Spleen (tissue), 11 donors: ENCODE measurements at regions not wholly inside any gene's neighbourhood (a gene's known extent, or its start where the extent isn't known, plus 50 kb on each side); places are given as distances from the start of the nearest gene placed in this dataset.

Experiments
- DNase-seq: peaks from one replicate; pipeline ENCODE4 v3.0.0-alpha.2; 2020
- H3K27ac ChIP-seq, 8 donors: fragments of 200-600 bp; sonication (generic) in 7 of 8; 1 replicate in 4 of 8; 2 replicates in 4 of 8; pipeline versions ENCODE4 v1.5.0 to v1.8.0; 2016 to 2021; ENCODE audit warnings: inconsistent platforms in 4 of 8, mild to moderate bottlenecking in 4 of 8, moderate library complexity in 1 of 8
- H3K27me3 ChIP-seq, 7 donors: fragments of 200-600 bp; sonication (generic) in 6 of 7; replicated peaks in 1 of 7; 1 replicate in 4 of 7; 2 replicates in 3 of 7; pipeline versions ENCODE4 v1.5.0 to v1.8.0; 2016 to 2021; ENCODE audit warnings: inconsistent platforms in 3 of 7, mild to moderate bottlenecking in 1 of 7
- H3K36me3 ChIP-seq, 6 donors: fragments of 200-600 bp; sonication (generic) in 5 of 6; 1 replicate in 4 of 6; 2 replicates in 2 of 6; pipeline versions ENCODE4 v1.5.0 to v1.8.0; 2016 to 2021; ENCODE audit warnings: inconsistent platforms in 2 of 6
- H3K4me1 ChIP-seq, 6 donors: fragments of 200-600 bp; sonication (generic) in 5 of 6; 1 replicate in 3 of 6; 2 replicates in 3 of 6; pipeline versions ENCODE4 v1.5.0 to v1.8.0; 2016 to 2021; ENCODE audit warnings: inconsistent platforms in 3 of 6
- H3K4me3 ChIP-seq, 8 donors: fragments of 200-600 bp; sonication (generic) in 7 of 8; 1 replicate in 4 of 8; 2 replicates in 4 of 8; pipeline versions ENCODE4 v1.5.0 to v1.8.0; 2016 to 2021; ENCODE audit warnings: inconsistent platforms in 4 of 8, mild to moderate bottlenecking in 4 of 8, moderate library complexity in 2 of 8
- H3K9me3 ChIP-seq, 8 donors: fragments of 200-600 bp; sonication (generic) in 7 of 8; 1 replicate in 4 of 8; 2 replicates in 4 of 8; pipeline versions ENCODE4 v1.5.0 to v1.8.0; 2016 to 2021; ENCODE audit warnings: inconsistent platforms in 4 of 8
- POLR2A ChIP-seq, 3 donors: fragments of 450-650 bp; IDR thresholded peaks; one replicate each; pipeline ENCODE4 v1.5.1; 2017; ENCODE audit warnings: antibody characterized with exemption in 3 of 3, mild to moderate bottlenecking in 1 of 3
- POLR2AphosphoS5 ChIP-seq, 3 donors: sonication (generic); formaldehyde crosslinking; IDR thresholded peaks; one replicate each; pipeline ENCODE4 v1.5.1; 2017; ENCODE audit warnings: antibody characterized with exemption in 3 of 3
- WGBS, 5 donors: extraction: QIAGEN DNeasy Blood & Tissue Kit in 3 of 5; methylation state at CpG; one replicate each; pipeline versions ENCODE4 v1.1.5 to v1.1.7; 2013 to 2018; 5-methylcytosine and 5-hydroxymethylcytosine counted together
- intact Hi-C: fragments of 100-400 bp; cut with DNase I; formaldehyde crosslinking; loops from one replicate; pipeline ENCODE4 v1.15.0; 2023; ENCODE audit warnings: low total_unique reads
- TF ChIP-seq, protein P1 (sequence below), 11 experiments: fragments of 200-600 bp in 7 of 11; fragments of 450-650 bp in 4 of 11; sonication (generic) in 4 of 11; IDR thresholded peaks in 8 of 11; conservative IDR thresholded peaks in 3 of 11; 1 replicate in 7 of 11; 2 replicates in 4 of 11; pipeline versions ENCODE4 v1.4.0 to v1.8.0; 2016 to 2021; ENCODE audit warnings: antibody characterized with exemption in 11 of 11, inconsistent platforms in 4 of 11, mild to moderate bottlenecking in 1 of 11
- donor health status: healthy with polysubstance abuse.
- donor health status: DM: no; HTN: no; CAD: no; lungs with moderate emphysema.
- donor health status: DM: no; HTN: no; CAD: no.
- donor health status: Bipolar disorder and iron deficiency.
- donor health status: healthy.
- donor health status: DM: no; HTN: no; CAD: no.
- donor health status: DM: yes; HTN: yes; CAD: no.

DNA sequence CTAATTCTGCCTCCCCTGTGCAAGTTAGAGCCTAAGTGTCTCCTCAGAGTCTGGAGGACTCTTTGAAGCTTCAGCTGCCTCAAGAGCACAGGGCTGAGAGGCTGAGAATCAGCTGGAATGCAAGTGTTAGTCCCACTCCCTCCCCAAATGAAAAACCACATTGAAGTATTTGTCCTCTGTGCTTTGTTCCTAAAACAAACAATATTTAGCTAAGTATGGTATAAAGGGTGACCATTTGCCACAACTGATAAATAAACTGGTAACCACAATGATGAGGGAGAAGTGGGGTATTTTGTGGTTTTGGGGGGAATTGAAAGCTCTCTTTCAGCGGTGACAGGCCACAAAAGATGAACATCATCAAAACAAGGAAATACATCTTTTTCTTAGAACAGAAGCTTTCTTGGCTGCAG lies 91.7 kb upstream of the HDDC2 start:
- intact Hi-C loops: no loop called here
- H3K27me3 ChIP-seq: peaks cover 0 to 4% (median 0%) of the 10 kb centered on the region in 7 donors
- no peak overlapping the region for H3K27ac ChIP-seq
- TF ChIP-seq POLR2AphosphoS5 (IDR thresholded peaks at IDR 0.05): no peak
- DNase-seq: no peak
- WGBS, 5 donors: 13 to 34% (median 26%) methylated on average over 1 of the region's 1 CpG
- no peaks in the 10 kb centered on the region for H3K36me3 ChIP-seq
- peaks cover 0 to 12% (median 0%) of the 10 kb centered on the region in 6 donors for H3K4me1 ChIP-seq
- H3K4me3 ChIP-seq: no peak overlapping the region
- peaks cover 0 to 8% (median 0%) of the 10 kb centered on the region in 8 donors for H3K9me3 ChIP-seq

DNA sequence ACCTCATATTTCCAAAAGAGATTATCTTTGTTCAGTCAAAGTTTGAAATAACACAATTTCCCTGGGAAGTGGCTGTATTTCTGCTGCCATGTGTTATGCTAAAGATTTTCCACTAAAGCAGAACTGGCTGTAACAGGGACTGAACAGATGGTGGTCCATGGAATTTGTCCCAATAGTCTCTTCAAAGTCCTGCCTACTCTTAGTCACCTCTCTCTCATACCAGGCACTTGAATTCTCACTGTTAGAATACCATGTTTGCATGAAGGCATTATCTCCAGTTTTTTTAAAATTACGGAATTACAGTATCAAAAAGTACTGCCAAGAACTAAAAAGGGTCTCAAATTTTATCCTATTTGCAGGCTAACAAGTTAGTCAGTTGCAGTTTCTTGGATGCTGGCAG lies 105.0 kb upstream of the HDDC2 start:
- DNase-seq: no peak
- no peaks in the 10 kb centered on the region for H3K36me3 ChIP-seq
- 81 to 100% (median 89%) methylated on average over 1 of the region's 1 CpG for WGBS, 5 donors
- H3K27ac ChIP-seq: no peak overlapping the region
- peaks cover 0 to 6% (median 0%) of the 10 kb centered on the region in 8 donors for H3K9me3 ChIP-seq
- no peak for TF ChIP-seq POLR2A (IDR thresholded peaks at IDR 0.05)
- TF ChIP-seq POLR2AphosphoS5 (IDR thresholded peaks at IDR 0.05): no peak
- TF ChIP-seq, protein P1, sequence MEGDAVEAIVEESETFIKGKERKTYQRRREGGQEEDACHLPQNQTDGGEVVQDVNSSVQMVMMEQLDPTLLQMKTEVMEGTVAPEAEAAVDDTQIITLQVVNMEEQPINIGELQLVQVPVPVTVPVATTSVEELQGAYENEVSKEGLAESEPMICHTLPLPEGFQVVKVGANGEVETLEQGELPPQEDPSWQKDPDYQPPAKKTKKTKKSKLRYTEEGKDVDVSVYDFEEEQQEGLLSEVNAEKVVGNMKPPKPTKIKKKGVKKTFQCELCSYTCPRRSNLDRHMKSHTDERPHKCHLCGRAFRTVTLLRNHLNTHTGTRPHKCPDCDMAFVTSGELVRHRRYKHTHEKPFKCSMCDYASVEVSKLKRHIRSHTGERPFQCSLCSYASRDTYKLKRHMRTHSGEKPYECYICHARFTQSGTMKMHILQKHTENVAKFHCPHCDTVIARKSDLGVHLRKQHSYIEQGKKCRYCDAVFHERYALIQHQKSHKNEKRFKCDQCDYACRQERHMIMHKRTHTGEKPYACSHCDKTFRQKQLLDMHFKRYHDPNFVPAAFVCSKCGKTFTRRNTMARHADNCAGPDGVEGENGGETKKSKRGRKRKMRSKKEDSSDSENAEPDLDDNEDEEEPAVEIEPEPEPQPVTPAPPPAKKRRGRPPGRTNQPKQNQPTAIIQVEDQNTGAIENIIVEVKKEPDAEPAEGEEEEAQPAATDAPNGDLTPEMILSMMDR (IDR thresholded peaks at IDR 0.05 in 8 of 11, conservative IDR thresholded peaks at IDR 0.05 in 3 of 11): no peak
- intact Hi-C loops: no loop called here
- H3K27me3 ChIP-seq: no peaks in the 10 kb centered on the region
- H3K4me1 ChIP-seq: no peaks in the 10 kb centered on the region
- H3K4me3 ChIP-seq: no peak overlapping the region

DNA sequence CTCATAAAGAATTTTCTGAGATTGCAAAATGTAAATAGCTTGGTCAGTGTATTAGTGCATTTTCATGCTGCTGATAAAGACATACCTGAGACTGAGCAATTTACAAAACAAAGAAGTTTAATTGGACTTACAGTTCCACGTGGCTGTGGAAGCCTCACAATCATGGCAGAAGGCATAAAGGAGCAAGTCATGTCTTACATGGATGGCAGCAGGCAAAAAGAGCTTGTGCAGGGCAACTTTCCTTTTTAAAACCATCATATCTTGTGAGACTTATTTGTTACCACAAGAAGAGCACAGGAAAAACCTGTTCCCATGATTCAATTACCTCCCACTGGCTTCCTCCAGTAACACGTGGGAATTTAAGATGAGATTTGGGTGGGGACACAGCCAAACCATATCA lies 112.7 kb upstream of the HDDC2 start:
- H3K27me3 ChIP-seq: no peaks in the 10 kb centered on the region
- intact Hi-C loops: no loop called here
- no peaks in the 10 kb centered on the region for H3K4me1 ChIP-seq
- TF ChIP-seq POLR2AphosphoS5 (IDR thresholded peaks at IDR 0.05) (no peak), POLR2A (IDR thresholded peaks at IDR 0.05) (no peak)
- TF ChIP-seq, protein P1 (IDR thresholded peaks at IDR 0.05 in 8 of 11, conservative IDR thresholded peaks at IDR 0.05 in 3 of 11): no peak
- no peak overlapping the region for H3K27ac ChIP-seq
- H3K4me3 ChIP-seq: no peak overlapping the region
- 70 to 79% (median 74%) methylated on average over 2 of the region's 2 CpGs for WGBS, 5 donors
- DNase-seq: no peak
- H3K36me3 ChIP-seq: no peaks in the 10 kb centered on the region
- H3K9me3 ChIP-seq: peaks cover 0 to 15% (median 5%) of the 10 kb centered on the region in 8 donors

DNA sequence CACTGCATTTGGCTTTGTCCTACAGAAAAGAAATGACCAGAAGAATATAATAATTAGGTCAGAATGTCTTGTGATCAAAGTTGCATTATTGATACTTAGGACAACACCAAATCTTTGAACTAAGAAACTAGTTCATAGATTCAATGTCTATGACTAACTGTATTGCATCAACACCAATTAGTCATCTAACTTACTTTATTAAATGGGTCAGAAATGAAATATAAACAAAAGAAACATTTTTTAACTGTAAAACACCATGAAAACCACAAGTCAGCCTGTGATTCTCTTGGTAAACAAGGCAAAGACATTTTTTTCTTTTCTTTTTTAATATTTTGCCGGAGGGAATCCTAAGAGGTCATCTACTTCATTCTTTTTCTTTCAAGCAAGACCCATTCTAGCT lies 114.1 kb upstream of the HDDC2 start:
- Histone ChIP-seq H3K4me1 (no peaks in the 10 kb centered on the region), H3K27ac (no peak overlapping the region), H3K36me3 (no peaks in the 10 kb centered on the region), H3K27me3 (no peaks in the 10 kb centered on the region), H3K9me3 (peaks cover 0 to 15% (median 5%) of the 10 kb centered on the region in 8 donors), H3K4me3 (no peak overlapping the region)
- TF ChIP-seq POLR2A (IDR thresholded peaks at IDR 0.05) (no peak), POLR2AphosphoS5 (IDR thresholded peaks at IDR 0.05) (no peak)
- TF ChIP-seq, protein P1 (IDR thresholded peaks at IDR 0.05 in 8 of 11, conservative IDR thresholded peaks at IDR 0.05 in 3 of 11): no peak
- intact Hi-C loops: no loop called here
- no peak for DNase-seq
- WGBS, 5 donors: 87 to 97% (median 94%) methylated on average over 1 of the region's 1 CpG

DNA sequence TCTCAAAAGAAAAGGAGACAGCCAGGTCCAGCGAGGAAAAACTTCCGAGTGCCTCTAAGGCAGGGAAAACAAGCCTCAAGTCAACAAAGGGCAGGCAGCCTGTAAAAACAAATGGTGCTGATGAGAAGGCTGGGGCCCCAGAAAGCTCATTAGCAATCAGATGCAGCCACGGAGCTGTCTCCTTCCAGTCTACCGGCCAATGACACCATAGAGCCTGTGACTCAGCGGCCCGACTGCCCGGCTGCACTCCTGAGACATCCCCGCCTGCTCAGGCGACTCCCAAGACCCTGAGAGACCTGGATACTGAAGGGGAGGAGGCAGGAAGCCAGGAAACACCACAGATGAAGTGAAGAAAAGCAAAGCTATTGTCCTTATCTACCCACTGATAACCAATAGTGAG lies 120.1 kb upstream of the HDDC2 start:
- H3K4me1 ChIP-seq: no peaks in the 10 kb centered on the region
- no peaks in the 10 kb centered on the region for H3K27me3 ChIP-seq
- no peaks in the 10 kb centered on the region for H3K9me3 ChIP-seq
- no peak overlapping the region for H3K4me3 ChIP-seq
- intact Hi-C loops: no loop called here
- DNase-seq: no peak
- no peak overlapping the region for H3K27ac ChIP-seq
- no peaks in the 10 kb centered on the region for H3K36me3 ChIP-seq
- WGBS, 5 donors: 73 to 89% (median 83%) methylated on average over 9 of the region's 9 CpGs
- TF ChIP-seq, protein P1 (IDR thresholded peaks at IDR 0.05 in 8 of 11, conservative IDR thresholded peaks at IDR 0.05 in 3 of 11): no peak
- TF ChIP-seq POLR2A (IDR thresholded peaks at IDR 0.05) (no peak), POLR2AphosphoS5 (IDR thresholded peaks at IDR 0.05) (no peak)
